ENCODE measurements at regions not wholly inside any gene's neighbourhood (a gene's known extent, or its start where the extent isn't known, plus 50 kb on each side); places are given as distances from the start of the nearest gene placed in this dataset.

DNA sequence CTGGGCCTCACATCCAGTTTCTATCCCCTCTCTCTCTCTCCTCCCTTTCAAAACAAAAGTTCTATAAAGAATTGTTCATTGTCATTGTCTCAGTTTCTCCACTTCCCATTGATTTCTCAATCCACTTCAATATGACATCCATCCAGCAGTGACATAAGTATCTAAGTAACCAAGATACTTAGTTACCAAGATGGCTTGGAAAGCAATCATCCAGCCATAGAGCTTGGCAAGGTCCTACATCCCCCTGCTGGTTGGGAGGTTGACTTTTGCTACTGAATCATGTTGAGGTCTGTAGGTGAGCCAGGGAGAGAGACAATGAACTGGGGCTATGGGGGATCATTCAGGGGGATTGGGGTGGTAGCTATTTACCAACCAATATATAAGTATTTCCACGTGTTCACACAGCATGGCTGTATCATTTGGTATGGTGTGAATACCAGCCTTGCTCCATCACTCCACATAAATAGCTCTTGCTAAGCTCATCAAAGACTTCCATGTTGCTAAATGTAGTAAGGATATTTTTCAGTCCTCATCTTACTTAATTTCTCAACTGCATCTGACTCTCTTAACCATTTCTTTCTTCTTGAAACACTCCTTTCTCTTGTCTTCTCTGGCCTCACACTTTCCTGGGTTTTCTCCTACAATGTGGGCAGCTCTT lies 58.8 kb upstream of the NTRK3 start:
- ATAC-seq (replicated peaks) = no peak
- no peak overlapping the region for H3K27ac Mint-ChIP-seq
- peaks cover 30% of the 10 kb centered on the region for H3K27me3 Mint-ChIP-seq
- H3K4me1 Mint-ChIP-seq = no peaks in the 10 kb centered on the region
- no peaks in the 10 kb centered on the region for H3K36me3 Mint-ChIP-seq (ENCODE audit: low read depth)
- no peak overlapping the region for H3K4me3 Mint-ChIP-seq
- H3K9me3 Mint-ChIP-seq = peaks cover 4% of the 10 kb centered on the region

DNA sequence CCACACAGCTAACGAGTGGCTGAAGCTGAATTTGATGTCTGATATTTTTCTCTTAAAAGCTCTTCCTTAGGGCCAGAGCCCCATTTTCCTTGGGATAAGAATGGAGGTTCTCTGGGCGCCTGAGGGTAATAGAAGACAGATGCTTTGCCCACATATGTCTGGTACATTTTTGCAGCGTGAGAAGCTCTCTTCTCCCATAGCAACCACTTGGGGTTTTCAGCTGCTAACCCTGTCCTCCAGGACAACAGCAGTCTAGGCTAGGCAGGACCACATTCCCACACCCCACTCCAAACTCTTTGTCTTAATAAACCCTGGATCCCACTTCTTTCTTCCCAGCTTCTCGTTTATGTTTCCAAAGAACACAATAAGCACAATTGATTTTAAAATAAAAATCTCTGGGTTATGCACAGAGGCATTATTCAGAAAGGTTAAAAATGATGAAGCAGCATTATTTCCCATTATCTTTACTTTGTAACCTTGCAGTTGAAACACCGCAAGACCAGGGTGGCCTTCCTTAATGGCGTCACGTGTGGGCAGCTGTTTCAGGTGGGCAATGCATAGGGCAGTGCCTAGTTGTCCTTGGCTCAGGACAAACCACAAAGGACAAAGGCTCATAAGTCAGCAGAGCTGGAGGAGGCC lies 56.5 kb upstream of the NTRK3 start:
- H3K4me1 Mint-ChIP-seq = no peaks in the 10 kb centered on the region
- no peak for ATAC-seq (replicated peaks)
- H3K4me3 Mint-ChIP-seq = no peak overlapping the region
- no peaks in the 10 kb centered on the region for H3K36me3 Mint-ChIP-seq (ENCODE audit: low read depth)
- peaks cover 4% of the 10 kb centered on the region for H3K9me3 Mint-ChIP-seq
- peaks cover 28% of the 10 kb centered on the region for H3K27me3 Mint-ChIP-seq
- H3K27ac Mint-ChIP-seq = no peak overlapping the region

DNA sequence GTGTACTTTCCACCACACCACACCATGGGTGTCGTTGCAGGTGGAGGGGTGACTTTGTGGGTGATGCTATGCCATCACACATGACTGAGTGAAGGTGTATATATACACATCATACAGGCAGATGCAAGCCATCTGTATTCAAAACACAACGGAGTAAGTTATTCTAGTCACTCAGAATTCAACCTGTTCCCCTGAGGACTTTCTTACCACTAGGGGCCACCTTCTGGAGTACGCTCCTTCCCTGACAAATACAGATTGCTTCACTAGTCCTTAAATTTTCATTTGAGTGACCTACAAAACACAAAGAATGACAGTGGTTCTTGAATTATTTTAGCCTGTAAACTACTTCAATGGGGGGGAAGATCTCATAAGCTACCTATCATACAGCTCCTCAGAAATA lies 52.8 kb upstream of the NTRK3 start:
- ATAC-seq (replicated peaks) = no peak
- H3K27ac Mint-ChIP-seq = no peak overlapping the region
- H3K36me3 Mint-ChIP-seq (ENCODE audit: low read depth) = no peaks in the 10 kb centered on the region
- no peaks in the 10 kb centered on the region for H3K4me1 Mint-ChIP-seq
- H3K4me3 Mint-ChIP-seq = no peak overlapping the region
- H3K9me3 Mint-ChIP-seq = peaks cover 2% of the 10 kb centered on the region
- peaks cover 24% of the 10 kb centered on the region for H3K27me3 Mint-ChIP-seq

DNA sequence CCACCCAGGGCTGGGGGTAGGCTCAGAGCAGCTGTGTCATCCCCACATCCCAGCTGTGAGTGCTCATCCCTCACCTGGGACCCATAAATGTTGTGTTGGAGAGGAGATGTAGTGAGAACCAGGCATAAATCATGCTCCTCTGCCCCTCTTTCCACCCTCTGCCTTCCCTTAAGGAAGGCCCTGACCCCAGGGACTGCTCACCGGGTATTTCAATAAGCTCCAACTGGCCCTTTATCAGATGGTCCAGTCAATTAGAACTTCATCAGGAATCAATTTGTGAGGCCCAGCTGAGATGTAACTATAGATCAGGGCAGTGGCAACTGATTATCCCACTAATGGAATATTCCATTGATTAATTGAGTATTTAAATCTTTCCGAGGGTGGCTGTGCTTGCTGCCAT lies 50.8 kb upstream of the NTRK3 start:
- no peaks in the 10 kb centered on the region for H3K9me3 Mint-ChIP-seq
- no peaks in the 10 kb centered on the region for H3K36me3 Mint-ChIP-seq (ENCODE audit: low read depth)
- H3K27me3 Mint-ChIP-seq = peaks cover 22% of the 10 kb centered on the region
- no peak for ATAC-seq (replicated peaks)
- no peaks in the 10 kb centered on the region for H3K4me1 Mint-ChIP-seq
- no peak overlapping the region for H3K27ac Mint-ChIP-seq
- no peak overlapping the region for H3K4me3 Mint-ChIP-seq

Data from activated T-helper 17 cell treated with anti-CD3 and anti-CD28 coated beads, Interleukin-2, amount 50 U/mL, for 72 hours (primary cell).